ENCODE measurements at regions not wholly inside any gene's neighbourhood (a gene's known extent, or its start where the extent isn't known, plus 50 kb on each side); places are given as distances from the start of the nearest gene placed in this dataset.

- Histone ChIP-seq H3K27me3 (no peaks in the 10 kb centered on the region), H3K9me3 (no peaks in the 10 kb centered on the region), H3K4me3 (no peak overlapping the region), H3K27ac (no peak overlapping the region), H3K36me3 (no peaks in the 10 kb centered on the region), H3K4me1 (no peaks in the 10 kb centered on the region)
- intact Hi-C loops (cut with DNase I), result no loop called here
- DNase-seq, result no peak
- 86 to 91% methylated on average over 14 of the region's 14 CpGs for WGBS, 2 donors
- TF ChIP-seq POLR2A (IDR thresholded peaks at IDR 0.05), result no peak
- TF ChIP-seq CTCF (IDR thresholded peaks at IDR 0.05), result no peak
Observed at GRCh38 chr2:11048335-11049008, 106.8 kb upstream of the SLC66A3 start.

DNA sequence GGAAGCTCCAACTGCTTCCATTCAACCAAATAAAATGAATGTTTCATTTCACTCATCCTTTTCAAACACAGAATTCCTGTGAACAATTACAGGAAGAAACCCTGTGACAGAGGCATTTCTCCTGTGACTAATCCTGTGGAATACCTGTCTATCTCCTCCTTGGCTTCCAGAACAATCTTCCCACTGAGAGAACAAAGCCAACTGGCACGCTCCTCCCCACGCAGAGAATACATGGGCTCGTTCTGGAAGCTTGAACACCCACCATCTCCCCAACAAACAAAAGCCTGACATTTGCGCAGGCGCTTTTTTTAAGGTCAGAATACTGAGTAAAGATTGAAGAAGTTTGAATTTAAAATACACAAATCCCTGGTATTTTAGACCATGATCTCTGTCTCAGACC, 104.7 kb upstream of the SLC66A3 start:
- no peak for DNase-seq
- whole genome bisulfite sequencing, 2 donors, result 58 to 62% methylated on average over 5 of the region's 5 CpGs
- intact Hi-C loops (cut with DNase I), result no loop called here

GRCh38 chr2:11051280-11051679, 104.0 kb upstream of the SLC66A3 start:
- Histone ChIP-seq H3K27ac (no peak overlapping the region), H3K36me3 (no peaks in the 10 kb centered on the region), H3K4me3 (no peak overlapping the region), H3K27me3 (no peaks in the 10 kb centered on the region), H3K4me1 (no peaks in the 10 kb centered on the region), H3K9me3 (no peaks in the 10 kb centered on the region)
- intact Hi-C loops (cut with DNase I), result no loop called here
- 87 to 94% methylated on average over 6 to 9 of the region's 9 CpGs for WGBS, 2 donors
- TF ChIP-seq CTCF (IDR thresholded peaks at IDR 0.05) (no peak), POLR2A (IDR thresholded peaks at IDR 0.05) (no peak)
- DNase-seq, result no peak

More for the DNA sequence above, 104.7 kb upstream of the SLC66A3 start:
- Histone ChIP-seq H3K36me3 (no peaks in the 10 kb centered on the region), H3K27ac (no peak overlapping the region), H3K27me3 (no peaks in the 10 kb centered on the region), H3K9me3 (no peaks in the 10 kb centered on the region), H3K4me1 (no peaks in the 10 kb centered on the region), H3K4me3 (no peak overlapping the region)
- TF ChIP-seq CTCF (IDR thresholded peaks at IDR 0.05) (no peak), POLR2A (IDR thresholded peaks at IDR 0.05) (no peak)

- Histone ChIP-seq H3K27ac (no peak overlapping the region), H3K4me1 (no peaks in the 10 kb centered on the region), H3K27me3 (peaks cover 0 to 12% (median 0%) of the 10 kb centered on the region in 4 donors), H3K36me3 (no peaks in the 10 kb centered on the region), H3K9me3 (no peaks in the 10 kb centered on the region), H3K4me3 (no peak overlapping the region)
- TF ChIP-seq CTCF (IDR thresholded peaks at IDR 0.05), result no peak
- TF ChIP-seq POLR2A (IDR thresholded peaks at IDR 0.05), result no peak
- DNase-seq, result no peak
- 91 to 92% methylated on average over 12 of the region's 12 CpGs for WGBS, 2 donors
- intact Hi-C loops (cut with DNase I), result no loop called here
Observed at GRCh38 chr2:11053546-11053945, 101.7 kb upstream of the SLC66A3 start.

- H3K4me3 ChIP-seq, result no peak overlapping the region
- H3K27me3 ChIP-seq, result peaks cover 0 to 13% (median 0%) of the 10 kb centered on the region in 4 donors
- intact Hi-C loops (cut with DNase I), result no loop called here
- no peaks in the 10 kb centered on the region for H3K9me3 ChIP-seq
- H3K36me3 ChIP-seq, result no peaks in the 10 kb centered on the region
- H3K27ac ChIP-seq, result no peak overlapping the region
- no peak for DNase-seq
- no peak for TF ChIP-seq CTCF (IDR thresholded peaks at IDR 0.05)
- TF ChIP-seq POLR2A (IDR thresholded peaks at IDR 0.05), result no peak
- no peaks in the 10 kb centered on the region for H3K4me1 ChIP-seq
- 83 to 85% methylated on average over 4 to 5 of the region's 14 CpGs for WGBS, 2 donors
Observed at GRCh38 chr2:11054783-11055678, 100.2 kb upstream of the SLC66A3 start.
